ENCODE measurements at regions not wholly inside any gene's neighbourhood (a gene's known extent, or its start where the extent isn't known, plus 50 kb on each side); places are given as distances from the start of the nearest gene placed in this dataset.

GRCh38 chr14:34104489-34105397 lies 153.9 kb upstream of the EGLN3 start:
- no peak for TF ChIP-seq POLR2A (IDR thresholded peaks at IDR 0.05)
- TF ChIP-seq CTCF (IDR thresholded peaks at IDR 0.05): no peak

Measured in heart left ventricle (tissue), 13 donors.